ENCODE measurements at regions not wholly inside any gene's neighbourhood (a gene's known extent, or its start where the extent isn't known, plus 50 kb on each side); places are given as distances from the start of the nearest gene placed in this dataset.

DNA sequence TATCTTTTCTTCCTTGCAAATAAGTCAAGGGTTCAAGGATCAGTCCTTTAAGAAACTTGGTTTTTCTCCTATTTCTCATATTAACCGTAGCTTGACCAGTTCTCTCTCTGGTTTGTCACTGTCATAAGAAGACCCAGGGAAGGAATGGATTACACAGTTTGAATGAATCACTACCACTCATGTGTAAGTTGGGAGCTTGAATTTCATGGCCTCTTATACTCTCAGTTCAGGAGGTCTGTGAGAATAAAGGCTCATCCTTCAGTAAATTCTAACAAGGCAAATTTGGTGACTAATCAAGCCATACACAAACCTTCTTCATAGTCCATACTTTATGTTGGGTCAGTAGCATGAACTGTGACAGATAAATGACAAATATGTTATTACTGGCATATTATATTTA lies 323.1 kb upstream of the ACTBL2 start:
- no peak for TF ChIP-seq EZH2 (IDR thresholded peaks at IDR 0.05; ENCODE audit: borderline replicate concordance, low read depth, low read length, poor library complexity, severe bottlenecking)
- TF ChIP-seq, protein P1, sequence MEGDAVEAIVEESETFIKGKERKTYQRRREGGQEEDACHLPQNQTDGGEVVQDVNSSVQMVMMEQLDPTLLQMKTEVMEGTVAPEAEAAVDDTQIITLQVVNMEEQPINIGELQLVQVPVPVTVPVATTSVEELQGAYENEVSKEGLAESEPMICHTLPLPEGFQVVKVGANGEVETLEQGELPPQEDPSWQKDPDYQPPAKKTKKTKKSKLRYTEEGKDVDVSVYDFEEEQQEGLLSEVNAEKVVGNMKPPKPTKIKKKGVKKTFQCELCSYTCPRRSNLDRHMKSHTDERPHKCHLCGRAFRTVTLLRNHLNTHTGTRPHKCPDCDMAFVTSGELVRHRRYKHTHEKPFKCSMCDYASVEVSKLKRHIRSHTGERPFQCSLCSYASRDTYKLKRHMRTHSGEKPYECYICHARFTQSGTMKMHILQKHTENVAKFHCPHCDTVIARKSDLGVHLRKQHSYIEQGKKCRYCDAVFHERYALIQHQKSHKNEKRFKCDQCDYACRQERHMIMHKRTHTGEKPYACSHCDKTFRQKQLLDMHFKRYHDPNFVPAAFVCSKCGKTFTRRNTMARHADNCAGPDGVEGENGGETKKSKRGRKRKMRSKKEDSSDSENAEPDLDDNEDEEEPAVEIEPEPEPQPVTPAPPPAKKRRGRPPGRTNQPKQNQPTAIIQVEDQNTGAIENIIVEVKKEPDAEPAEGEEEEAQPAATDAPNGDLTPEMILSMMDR (conservative IDR thresholded peaks at IDR 0.05; ENCODE audit: low read depth, low read length): no peak
